ENCODE measurements at regions not wholly inside any gene's neighbourhood (a gene's known extent, or its start where the extent isn't known, plus 50 kb on each side); places are given as distances from the start of the nearest gene placed in this dataset.

- TF ChIP-seq EZH2 (optimal IDR thresholded peaks at IDR 0.05; ENCODE audit: low read depth, low read length) (no peak), EZH2phosphoT487 (IDR thresholded peaks at IDR 0.05; ENCODE audit: low read length) (no peak), CTCF (IDR thresholded peaks at IDR 0.05; ENCODE audit: low read length) (no peak)
Measured at GRCh38 chr7:1372063-1372462, 87.2 kb downstream of the MICALL2 start.
